A673 (cell line): ENCODE measurements at regions not wholly inside any gene's neighbourhood (a gene's known extent, or its start where the extent isn't known, plus 50 kb on each side); places are given as distances from the start of the nearest gene placed in this dataset.

Source experiments
- BruUV-seq: library from RNA; stranded (reverse); fragments of 400-500 nt; replicated peaks from 2 replicates; lab custom pipeline; 2021; lab: Mats Ljungman, UMichigan
- CTCF ChIA-PET: fragments of 300-600 bp; sonication (Branson Sonifier 250); formaldehyde crosslinking; loops from one replicate; lab custom pipeline; 2022; ENCODE audit warnings: antibody characterized with exemption; lab: Charles Lee
- POLR2A ChIA-PET: fragments of 300-600 bp; sonication (Branson Sonifier 250); formaldehyde crosslinking; loops from one replicate; lab custom pipeline; 2022; ENCODE audit warnings: antibody characterized with exemption; ENCODE audit not compliant: low non-redundant PET; lab: Charles Lee
- DNase-seq: peaks from one replicate; pipeline ENCODE4 v3.0.0-alpha.2; 2015; ENCODE audit warnings: low spot score
- H3K27ac ChIP-seq: fragments of 200-600 bp; sonication (generic); 2 replicates; pipeline ENCODE4 v1.5.1; 2016; ENCODE audit warnings: mixed run types, low read depth, mild to moderate bottlenecking, mixed read lengths, antibody characterized with exemption, low read length; ENCODE audit not compliant: poor library complexity, severe bottlenecking
- H3K27me3 ChIP-seq: fragments of 200-600 bp; sonication (generic); replicated peaks from 2 replicates; pipeline ENCODE4 v1.6.1; 2017; ENCODE audit warnings: mixed run types, low read depth, mild to moderate bottlenecking, mixed read lengths, antibody characterized with exemption, low read length; ENCODE audit not compliant: insufficient read depth, poor library complexity
- H3K36me3 ChIP-seq: fragments of 200-600 bp; sonication (generic); 2 replicates; pipeline ENCODE4 v1.6.1; 2016; ENCODE audit warnings: mixed run types, mild to moderate bottlenecking, mixed read lengths, antibody characterized with exemption, low read length; ENCODE audit not compliant: insufficient read depth, poor library complexity, severe bottlenecking
- H3K4me1 ChIP-seq: fragments of 200-600 bp; sonication (generic); 2 replicates; pipeline ENCODE4 v1.6.1; 2017; ENCODE audit warnings: mixed run types, mild to moderate bottlenecking, mixed read lengths, antibody characterized with exemption, low read length; ENCODE audit not compliant: insufficient read depth, poor library complexity, severe bottlenecking
- H3K4me3 ChIP-seq: fragments of 200-600 bp; sonication (generic); 2 replicates; pipeline ENCODE4 v1.5.1; 2016; ENCODE audit warnings: low read depth, mixed run types, mild to moderate bottlenecking, mixed read lengths, low read length; ENCODE audit not compliant: poor library complexity, severe bottlenecking
- H3K9me3 ChIP-seq: fragments of 200-600 bp; sonication (generic); 2 replicates; pipeline ENCODE4 v1.6.1; 2016; ENCODE audit warnings: mixed run types, low read depth, mild to moderate bottlenecking, mixed read lengths, antibody characterized with exemption, low read length; ENCODE audit not compliant: poor library complexity, severe bottlenecking
- EZH2 ChIP-seq: fragments of 200-600 bp; sonication (generic); IDR thresholded peaks from 2 replicates; pipeline ENCODE4 v1.6.1; 2017; ENCODE audit warnings: borderline replicate concordance, low read depth, mild to moderate bottlenecking, mixed read lengths, antibody characterized with exemption, low read length; ENCODE audit not compliant: poor library complexity, severe bottlenecking
- intact Hi-C: fragments of 100-400 bp; cut with micrococcal nuclease; formaldehyde crosslinking; loops from one replicate; pipeline ENCODE4 v1.10.0; 2022; ENCODE audit not compliant: unreplicated experiment
- TF ChIP-seq, protein P1 (sequence below): fragments of 300-800, 200-600 bp; sonication (generic); conservative IDR thresholded peaks from 2 replicates; pipeline ENCODE4 v1.5.1; 2017; ENCODE audit warnings: low read depth, mild to moderate bottlenecking, antibody characterized with exemption, low read length, moderate library complexity, mixed read lengths

DNA sequence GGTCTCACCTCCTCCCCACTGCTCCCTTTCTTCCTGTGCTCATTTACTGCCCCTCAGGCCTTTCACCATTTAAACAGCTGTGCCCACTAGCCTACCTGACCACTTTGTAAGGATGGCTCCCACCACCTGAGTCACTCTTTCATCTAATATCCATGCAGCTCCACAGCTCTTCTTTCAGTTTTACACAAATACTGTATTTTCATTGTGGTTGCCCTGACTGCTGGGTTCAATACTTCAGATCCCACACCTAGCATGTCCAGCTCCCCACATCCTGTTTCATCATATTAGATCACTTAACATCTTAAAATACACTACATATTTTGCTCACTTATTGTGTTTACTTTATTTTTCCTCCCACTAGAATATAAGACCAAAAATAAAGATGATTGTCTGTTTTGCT, 1110.6 kb downstream of the TSN start:
- POLR2A ChIA-PET: no interaction called here
- TF ChIP-seq, protein P1, sequence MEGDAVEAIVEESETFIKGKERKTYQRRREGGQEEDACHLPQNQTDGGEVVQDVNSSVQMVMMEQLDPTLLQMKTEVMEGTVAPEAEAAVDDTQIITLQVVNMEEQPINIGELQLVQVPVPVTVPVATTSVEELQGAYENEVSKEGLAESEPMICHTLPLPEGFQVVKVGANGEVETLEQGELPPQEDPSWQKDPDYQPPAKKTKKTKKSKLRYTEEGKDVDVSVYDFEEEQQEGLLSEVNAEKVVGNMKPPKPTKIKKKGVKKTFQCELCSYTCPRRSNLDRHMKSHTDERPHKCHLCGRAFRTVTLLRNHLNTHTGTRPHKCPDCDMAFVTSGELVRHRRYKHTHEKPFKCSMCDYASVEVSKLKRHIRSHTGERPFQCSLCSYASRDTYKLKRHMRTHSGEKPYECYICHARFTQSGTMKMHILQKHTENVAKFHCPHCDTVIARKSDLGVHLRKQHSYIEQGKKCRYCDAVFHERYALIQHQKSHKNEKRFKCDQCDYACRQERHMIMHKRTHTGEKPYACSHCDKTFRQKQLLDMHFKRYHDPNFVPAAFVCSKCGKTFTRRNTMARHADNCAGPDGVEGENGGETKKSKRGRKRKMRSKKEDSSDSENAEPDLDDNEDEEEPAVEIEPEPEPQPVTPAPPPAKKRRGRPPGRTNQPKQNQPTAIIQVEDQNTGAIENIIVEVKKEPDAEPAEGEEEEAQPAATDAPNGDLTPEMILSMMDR: no peak
- TF ChIP-seq EZH2: no peak
- no TSS peak for BruUV-seq

DNA sequence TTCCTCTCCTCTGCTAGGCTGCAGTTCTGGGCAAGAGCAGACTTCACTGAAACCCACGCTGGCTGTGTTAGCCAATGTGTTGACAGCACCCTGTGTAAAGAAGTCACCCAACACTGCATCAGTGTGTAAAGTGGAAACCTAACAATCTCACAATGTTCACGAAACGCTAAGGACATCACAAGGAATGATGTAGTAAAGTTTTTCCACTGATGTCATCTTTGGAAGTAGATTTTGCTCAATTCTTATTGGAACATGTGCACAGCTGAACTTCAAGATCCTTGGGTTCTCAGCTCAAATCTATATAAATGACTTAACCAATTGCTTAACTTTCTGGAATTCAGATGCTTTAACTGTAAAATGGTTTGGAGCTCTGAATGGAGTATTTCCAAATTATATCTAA, 1112.5 kb downstream of the TSN start:
- intact Hi-C loops: no loop called here
- Histone ChIP-seq H3K9me3 (no peaks in the 10 kb centered on the region), H3K4me3 (no peak overlapping the region), H3K36me3 (no peaks in the 10 kb centered on the region), H3K4me1 (no peaks in the 10 kb centered on the region), H3K27me3 (no peaks in the 10 kb centered on the region), H3K27ac (no peak overlapping the region)
- POLR2A ChIA-PET: interaction anchor here (0.6 kb wide), 1 partner anchor 974 kb away, joined by 3 read pairs; no protein-coding TSS in a partner anchor
- no peak for DNase-seq
- no peak for TF ChIP-seq EZH2
- TF ChIP-seq, protein P1: no peak
- BruUV-seq: no TSS peak
- CTCF ChIA-PET: no interaction called here

More for the DNA sequence above, 1110.6 kb downstream of the TSN start:
- H3K9me3 ChIP-seq: no peaks in the 10 kb centered on the region
- H3K27me3 ChIP-seq: no peaks in the 10 kb centered on the region
- H3K4me3 ChIP-seq: no peak overlapping the region
- CTCF ChIA-PET: no interaction called here
- no peaks in the 10 kb centered on the region for H3K4me1 ChIP-seq
- no peaks in the 10 kb centered on the region for H3K36me3 ChIP-seq
- no peak for DNase-seq
- no peak overlapping the region for H3K27ac ChIP-seq
- intact Hi-C loops: no loop called here

DNA sequence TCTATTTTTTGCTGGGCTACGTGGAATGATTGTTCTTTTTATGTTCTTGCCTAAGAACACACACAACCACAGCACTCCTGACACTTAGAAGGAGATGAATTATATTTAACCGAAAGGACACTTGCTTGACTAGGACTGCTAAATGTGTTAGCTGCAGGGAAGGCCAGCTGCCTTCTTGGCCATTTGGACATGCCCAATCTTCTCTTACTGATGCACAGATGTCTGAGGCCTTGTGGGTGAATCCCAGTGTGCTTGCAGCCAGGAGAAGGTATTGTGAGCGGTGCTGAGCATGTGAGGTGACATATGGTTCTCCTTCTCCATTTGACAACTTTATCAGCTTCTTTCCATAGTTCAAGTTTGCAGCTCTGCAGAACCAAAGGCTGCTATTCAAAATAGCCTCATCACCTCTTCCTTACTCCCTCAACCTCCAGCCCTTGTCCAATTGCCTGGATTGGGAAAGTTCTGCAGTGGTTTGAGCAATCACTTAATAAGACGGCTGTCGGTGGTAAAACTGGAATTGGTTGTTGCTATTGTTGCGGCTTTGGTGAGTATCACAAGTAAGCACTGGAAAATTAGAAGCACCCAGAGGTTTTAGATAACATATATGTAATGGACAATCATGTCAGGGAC, 1113.3 kb downstream of the TSN start:
- Histone ChIP-seq H3K4me3 (no peak overlapping the region), H3K9me3 (no peaks in the 10 kb centered on the region), H3K36me3 (no peaks in the 10 kb centered on the region), H3K4me1 (no peaks in the 10 kb centered on the region), H3K27ac (no peak overlapping the region), H3K27me3 (no peaks in the 10 kb centered on the region)
- ChIA-PET POLR2A (no interaction called here), CTCF (no interaction called here)
- TF ChIP-seq, protein P1: no peak
- TF ChIP-seq EZH2: no peak
- intact Hi-C loops: no loop called here
- no peak for DNase-seq
- BruUV-seq: no TSS peak
